SIG-M5 treated with dmso at 0.1 percent for 504 hours (cell line): ENCODE measurements at regions not wholly inside any gene's neighbourhood (a gene's known extent, or its start where the extent isn't known, plus 50 kb on each side); places are given as distances from the start of the nearest gene placed in this dataset.

Experiments used
- DNase-seq: peaks from one replicate; lab custom pipeline; 2025; ENCODE audit not compliant: unreplicated experiment; lab: John Stamatoyannopoulos, UW

GRCh38 chrX:112148397-112148796, 65.8 kb upstream of the TRPC5 start:
- DNase-seq: no peak

DNA sequence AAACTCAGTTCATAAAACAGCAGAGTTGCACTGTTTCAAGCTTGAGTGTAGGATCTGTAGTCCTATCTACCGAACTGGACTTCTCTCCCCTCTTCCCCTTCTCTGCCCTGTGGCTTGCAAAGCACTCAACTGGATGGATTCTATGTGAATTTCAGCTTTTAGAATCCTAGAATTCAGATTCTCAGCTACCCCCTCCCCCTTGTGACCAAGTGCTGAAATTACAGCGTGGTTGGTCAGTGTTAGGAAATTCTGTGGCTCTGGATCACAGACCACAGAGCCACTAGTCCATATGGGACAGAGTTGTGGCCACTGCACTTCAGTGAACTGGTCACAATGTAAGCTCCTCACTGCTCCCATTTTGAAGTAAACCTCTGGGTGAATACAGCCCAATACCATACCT, 64.6 kb upstream of the TRPC5 start:
- peak; percentile 4 for DNase-seq

DNA sequence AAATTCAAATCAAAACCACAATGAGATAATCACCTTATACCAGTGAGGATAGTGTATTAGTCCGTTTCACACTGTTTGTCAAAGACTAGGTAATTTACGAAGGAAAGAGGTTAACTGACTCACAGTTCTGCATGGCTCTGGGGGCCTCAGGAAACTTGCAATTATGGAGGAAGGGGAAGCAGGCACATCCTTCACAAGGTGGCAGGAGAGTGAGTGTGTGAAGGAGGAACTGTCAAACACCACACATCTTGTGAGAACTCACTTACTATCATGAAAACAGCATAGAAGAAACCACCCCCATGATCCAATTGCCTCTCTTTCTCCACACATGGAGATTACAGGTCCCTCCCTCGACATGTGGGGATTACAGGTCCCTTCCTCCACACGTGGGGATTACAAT, 54.7 kb upstream of the TRPC5 start:
- DNase-seq: no peak
